ENCODE measurements at regions not wholly inside any gene's neighbourhood (a gene's known extent, or its start where the extent isn't known, plus 50 kb on each side); places are given as distances from the start of the nearest gene placed in this dataset.
"Not testable (repeated sequence)": the region's sequence is repeated elsewhere in the genome, so short reads cannot be mapped to it uniquely, and the experiment has no call there.

- no peak for DNase-seq
Observed at GRCh38 chr13:103517066-103517767, 451.0 kb upstream of the SLC10A2 start.

- no peak for DNase-seq
Observed at GRCh38 chr13:103516015-103516795, 450.0 kb upstream of the SLC10A2 start.

DNA sequence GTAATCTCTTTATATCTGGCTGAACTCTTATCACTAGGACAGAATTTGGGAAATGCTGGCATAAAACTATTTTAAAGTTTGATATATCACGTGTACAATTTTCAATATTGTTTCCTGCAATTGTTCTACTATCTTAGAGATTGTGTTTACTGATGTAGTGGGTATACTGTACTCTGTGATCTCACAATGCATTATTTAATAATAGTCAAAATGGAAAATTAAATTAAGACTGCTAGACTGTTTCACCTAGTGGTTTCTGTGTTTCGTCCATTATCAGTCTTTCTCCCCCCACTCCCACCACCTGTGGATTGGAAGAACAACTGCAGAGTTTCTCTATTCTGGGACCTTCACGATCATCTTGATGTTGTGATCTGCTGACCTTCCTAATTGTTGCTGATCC lies 449.2 kb upstream of the SLC10A2 start:
- no peak for DNase-seq

DNA sequence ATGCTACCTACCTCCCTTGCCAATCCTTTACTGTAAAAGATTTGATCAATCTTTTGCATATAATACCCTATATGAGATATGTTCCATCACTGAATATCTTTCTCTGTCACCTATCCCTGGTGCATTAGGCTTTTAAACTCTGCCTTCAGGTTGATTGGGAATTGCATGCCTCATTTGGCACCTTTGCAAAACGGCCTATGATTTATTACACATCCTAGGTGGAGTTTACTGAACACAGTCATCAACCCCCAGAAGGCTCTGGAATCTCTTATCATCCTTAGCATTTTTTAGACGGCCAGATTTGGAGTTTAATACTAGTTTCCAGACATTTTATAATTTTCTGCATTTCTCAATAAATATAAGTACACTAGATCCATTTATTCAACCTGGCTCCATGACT lies 448.4 kb upstream of the SLC10A2 start:
- no peak for DNase-seq

DNA sequence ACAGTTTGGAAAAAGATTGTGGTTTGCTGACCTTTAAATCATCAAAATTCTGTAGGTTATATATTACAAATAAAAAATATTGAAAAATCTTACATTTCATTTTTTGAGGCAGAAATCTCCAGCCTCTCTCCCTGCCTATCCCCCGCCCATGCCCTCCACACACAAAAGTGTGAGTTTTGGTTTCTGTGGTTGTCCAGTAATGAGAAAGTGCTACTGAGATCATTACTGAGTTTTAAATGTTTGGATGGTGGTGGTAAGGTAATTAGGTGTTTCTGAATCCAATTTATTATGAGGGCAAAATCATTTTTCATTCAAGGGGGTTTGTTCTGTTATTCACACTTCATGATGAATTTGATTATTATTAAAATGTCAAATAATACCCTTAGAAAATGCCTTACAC lies 448.0 kb upstream of the SLC10A2 start:
- DNase-seq: no peak

DNA sequence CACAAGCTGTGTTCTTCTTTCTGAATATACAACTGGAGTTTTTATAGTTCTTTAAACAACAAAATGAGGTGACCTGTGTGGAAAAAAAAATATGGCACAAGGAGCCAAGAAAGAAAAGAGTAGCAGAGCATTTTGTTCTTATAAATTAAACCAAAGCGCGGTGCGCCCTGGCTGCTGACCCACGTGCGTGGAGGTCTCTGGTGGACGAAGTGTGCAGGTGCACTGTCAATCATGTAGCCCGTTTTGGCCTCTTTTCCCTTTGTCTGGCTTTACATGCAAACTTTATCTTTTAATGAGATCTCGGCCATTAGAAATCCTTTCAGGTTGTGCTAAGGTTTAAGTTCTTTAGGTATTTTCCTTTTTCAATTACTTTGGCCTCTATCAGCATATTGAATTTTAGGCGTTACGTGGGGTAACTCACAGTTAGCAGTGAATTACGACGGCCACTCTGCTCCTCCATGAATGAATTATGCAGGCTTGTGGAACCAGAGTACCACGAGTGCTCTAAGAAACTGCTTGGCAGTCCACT lies 443.9 kb upstream of the SLC10A2 start:
- no peak for DNase-seq

DNA sequence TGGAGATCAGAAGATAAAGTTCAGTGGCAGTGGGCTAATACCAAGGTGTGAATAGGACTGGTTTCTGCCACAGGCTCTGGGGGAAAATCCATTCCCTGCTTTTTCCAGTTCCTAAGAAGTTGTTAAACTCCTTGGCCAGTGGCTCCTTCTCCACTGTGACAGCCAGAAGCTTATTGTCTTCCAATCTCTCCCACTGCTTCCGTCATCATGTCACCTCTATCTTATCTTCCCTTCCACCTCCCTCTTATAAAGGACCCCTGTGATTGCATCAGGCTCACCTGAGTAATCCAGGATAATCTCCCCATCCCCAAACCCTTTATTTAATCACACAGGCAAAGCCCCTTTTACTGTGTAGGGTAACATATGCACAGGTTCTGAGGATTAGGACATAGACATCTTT lies 431.2 kb upstream of the SLC10A2 start:
- DNase-seq: no peak

- DNase-seq: no peak
Observed at GRCh38 chr13:103487841-103488240, 421.6 kb upstream of the SLC10A2 start.

DNA sequence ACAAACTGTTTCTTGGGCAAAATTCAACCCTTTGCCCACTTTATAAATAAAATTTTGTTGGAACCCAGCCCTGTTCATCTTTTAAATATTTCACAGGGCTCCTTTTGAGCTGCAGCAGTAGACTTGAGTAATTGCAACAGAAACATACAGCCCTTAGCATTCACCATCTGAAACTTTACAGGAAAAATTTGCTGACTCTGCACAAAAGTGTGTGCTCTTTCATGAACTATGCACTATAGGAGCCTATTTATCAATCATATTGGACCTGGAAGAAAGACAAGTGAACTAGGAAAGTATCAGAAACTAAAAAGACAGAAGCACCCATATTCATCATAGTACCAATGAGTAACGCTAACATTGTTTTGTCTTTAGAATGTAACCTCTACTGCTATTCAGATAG lies 406.9 kb upstream of the SLC10A2 start:
- DNase-seq: no peak

- DNase-seq: no peak
Observed at GRCh38 chr13:103471896-103472295, 405.7 kb upstream of the SLC10A2 start.

- no peak for DNase-seq
Observed at GRCh38 chr13:103469771-103470170, 403.6 kb upstream of the SLC10A2 start.

GRCh38 chr13:103466761-103467160 lies 400.5 kb upstream of the SLC10A2 start:
- DNase-seq: no peak

GRCh38 chr13:103460246-103460645 lies 394.0 kb upstream of the SLC10A2 start:
- DNase-seq: not testable (repeated sequence)

DNA sequence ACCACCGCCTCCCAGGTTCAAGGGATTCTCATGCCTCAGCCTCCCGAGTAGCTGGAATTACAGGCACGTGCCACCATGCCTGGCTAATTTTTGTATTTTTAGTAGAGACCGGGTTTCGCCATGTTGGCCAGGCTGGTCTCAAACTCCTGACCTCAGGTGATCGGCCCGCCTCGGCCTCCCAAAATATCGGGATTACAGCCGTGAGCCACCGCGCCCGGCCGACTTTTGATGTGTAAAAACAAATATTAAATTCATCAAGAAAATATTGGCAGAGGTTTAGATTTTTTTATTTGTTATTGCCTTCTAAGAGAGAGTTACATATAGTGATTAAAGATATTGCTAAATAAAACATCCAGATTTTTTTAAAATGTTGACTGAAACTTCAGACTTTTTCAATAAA lies 390.8 kb upstream of the SLC10A2 start:
- not testable (repeated sequence) for DNase-seq

DNA sequence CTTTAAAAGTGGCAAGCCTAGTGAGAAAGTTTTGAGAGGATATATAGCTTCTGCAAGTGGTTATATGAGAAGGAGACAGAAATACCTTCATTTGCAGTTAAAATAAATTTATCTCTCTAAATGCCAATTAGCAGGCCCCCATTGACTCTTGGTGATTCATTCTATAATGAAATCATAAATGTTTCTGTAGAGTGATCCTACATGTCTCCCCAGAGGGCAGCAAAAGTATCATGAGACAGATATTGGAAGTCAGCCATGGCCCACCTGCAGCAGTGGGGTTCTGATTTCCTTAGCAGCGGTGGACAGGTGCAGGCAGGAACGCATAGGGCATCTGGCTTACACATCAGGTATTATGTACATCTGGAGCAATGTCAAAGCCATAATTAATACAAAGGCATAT lies 385.4 kb upstream of the SLC10A2 start:
- no peak for DNase-seq

GRCh38 chr13:103443604-103444003 lies 377.4 kb upstream of the SLC10A2 start:
- DNase-seq: no peak

DNA sequence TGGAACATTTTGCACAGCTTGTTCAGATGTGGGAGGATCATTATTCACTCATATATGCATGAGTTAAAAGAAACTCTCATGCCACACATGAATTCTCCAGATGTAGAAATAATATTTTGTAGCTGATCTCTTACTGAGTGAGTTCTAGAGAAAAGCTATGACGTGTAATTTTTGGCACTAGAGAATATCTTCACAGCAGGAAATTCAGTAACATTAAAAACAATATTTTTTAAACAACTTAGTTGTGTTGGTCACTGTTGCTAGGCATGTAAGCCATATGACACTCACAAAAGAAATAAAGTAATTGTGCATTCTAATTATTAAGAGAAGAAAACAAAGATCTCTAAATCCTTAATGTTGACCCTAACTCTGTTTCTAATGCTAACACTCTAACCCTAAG lies 371.4 kb upstream of the SLC10A2 start:
- DNase-seq: no peak

DNA sequence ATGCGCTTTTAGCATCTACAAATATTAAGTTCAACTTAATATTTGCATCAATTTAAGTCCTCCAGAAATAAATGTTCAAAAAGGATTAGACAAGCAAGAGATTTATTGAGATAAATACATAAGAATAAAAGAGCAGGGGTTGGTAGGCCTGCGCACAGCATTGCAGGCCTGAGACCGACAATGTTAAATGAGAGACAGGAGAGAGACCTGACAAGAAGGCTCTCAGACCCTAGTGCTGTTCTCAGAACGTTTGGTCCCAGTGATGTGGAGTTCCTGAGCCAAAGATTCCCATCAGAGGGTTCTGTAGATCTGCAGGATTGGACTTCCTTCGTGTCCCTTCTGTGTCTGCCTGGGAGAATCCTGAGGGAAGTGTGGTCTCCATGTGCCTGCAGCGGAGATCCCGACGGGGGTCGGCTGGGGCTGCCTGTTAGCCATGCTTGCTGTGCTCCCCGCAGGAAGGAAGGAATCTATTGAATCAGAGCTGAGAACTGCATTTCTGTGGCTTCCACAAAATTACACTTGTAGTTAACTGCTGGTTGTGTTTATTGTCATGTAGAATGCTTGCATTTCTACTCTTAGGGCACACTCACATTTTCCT lies 369.9 kb upstream of the SLC10A2 start:
- no peak for DNase-seq

DNA sequence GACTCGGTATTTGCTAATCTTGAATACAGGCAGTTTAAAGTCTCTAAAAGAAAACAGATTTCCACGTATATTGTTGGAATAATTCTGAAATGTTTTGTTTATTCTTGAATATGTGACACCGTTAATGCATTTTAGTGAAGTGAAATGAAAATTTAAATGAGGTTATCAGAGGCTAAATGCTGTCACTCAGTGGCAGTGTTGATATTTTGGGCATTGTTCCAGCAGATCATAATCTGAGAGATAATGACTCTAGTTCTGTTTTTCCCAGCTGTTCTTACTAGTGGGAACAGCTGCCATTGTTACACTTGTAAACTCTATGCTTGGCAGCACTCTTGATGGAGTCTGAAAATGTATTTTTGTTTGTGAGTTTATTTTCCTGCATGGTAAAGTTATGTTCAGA lies 365.6 kb upstream of the SLC10A2 start:
- DNase-seq: no peak

GRCh38 chr13:103430368-103430767 lies 364.2 kb upstream of the SLC10A2 start:
- DNase-seq: no peak

DNA sequence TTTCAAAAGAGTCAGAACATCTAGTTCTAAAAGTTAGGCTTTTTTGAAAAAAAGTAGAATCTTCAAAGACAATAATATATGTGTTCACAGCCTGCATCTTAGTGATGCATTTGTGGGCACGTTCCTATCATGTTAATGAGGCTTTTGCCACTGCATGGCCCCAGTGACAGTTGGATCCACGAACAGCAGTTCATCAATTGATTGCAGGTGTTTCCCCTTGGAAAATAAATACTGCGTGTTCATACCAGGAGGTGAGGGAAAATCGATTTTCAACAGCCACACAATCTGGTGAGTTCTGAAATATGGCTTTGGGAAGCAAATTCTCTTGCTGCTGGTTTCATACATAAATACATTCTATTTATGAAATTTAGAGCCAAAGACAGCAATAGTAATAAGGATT lies 343.8 kb upstream of the SLC10A2 start:
- no peak for DNase-seq

GRCh38 chr13:103406967-103407366 lies 340.8 kb upstream of the SLC10A2 start:
- no peak for DNase-seq

DNA sequence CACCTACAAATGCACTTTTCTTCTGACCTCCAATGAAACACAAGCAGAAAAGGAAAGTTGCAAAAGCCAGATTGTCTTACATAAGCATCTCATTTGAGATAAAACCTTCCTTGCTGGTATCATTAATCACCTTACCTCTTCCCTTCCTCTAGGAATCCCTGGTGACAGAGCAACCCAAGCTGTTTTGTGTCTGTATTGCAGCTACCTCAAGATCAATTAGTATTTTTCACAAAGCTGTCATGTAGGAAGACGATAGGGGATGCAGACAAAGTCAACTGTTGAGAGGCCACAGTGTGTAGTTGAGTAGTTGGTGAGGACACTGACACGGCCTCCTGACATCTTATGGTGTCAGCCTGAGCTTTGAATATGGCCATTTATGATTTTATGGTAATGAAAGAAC lies 339.1 kb upstream of the SLC10A2 start:
- DNase-seq: no peak

DNA sequence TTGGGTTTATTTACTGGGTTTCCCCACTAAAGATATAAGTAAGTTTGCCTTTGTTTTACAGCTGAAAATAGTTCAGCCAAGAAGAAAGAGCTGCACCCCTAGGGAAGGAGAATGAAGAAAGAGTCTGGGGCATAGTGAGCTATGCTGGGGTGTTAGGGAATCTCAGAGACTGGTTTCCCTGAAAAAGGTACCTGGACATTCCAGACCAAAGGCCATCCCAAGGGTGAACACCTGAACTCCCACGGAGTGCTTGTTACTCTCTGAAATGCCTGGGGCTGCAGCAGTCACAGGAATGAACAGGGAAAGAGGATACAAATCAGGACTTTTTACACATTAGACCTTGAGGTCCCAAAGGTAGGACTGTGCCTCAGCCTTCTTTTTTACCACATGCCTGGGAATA lies 337.6 kb upstream of the SLC10A2 start:
- no peak for DNase-seq
